Vagina (tissue), 2 donors: ENCODE measurements at regions not wholly inside any gene's neighbourhood (a gene's known extent, or its start where the extent isn't known, plus 50 kb on each side); places are given as distances from the start of the nearest gene placed in this dataset.

ENCODE experiments used
- DNase-seq, 2 donors: peaks; one replicate each; pipeline ENCODE4 v3.0.0-alpha.2; 2017; ENCODE audit errors: extremely low spot score in 2 of 2
- H3K27ac ChIP-seq: fragments of 200-600 bp; sonication (generic); one replicate; pipeline ENCODE4 v1.5.1; 2019
- H3K27me3 ChIP-seq: fragments of 200-600 bp; sonication (generic); one replicate; pipeline ENCODE4 v1.5.1; 2019
- H3K36me3 ChIP-seq, 2 donors: fragments of 200-600 bp; sonication (generic); one replicate each; pipeline ENCODE4 v1.5.1; 2017 to 2019
- H3K4me1 ChIP-seq: fragments of 200-600 bp; sonication (generic); one replicate; pipeline ENCODE4 v1.5.1; 2019
- H3K4me3 ChIP-seq, 2 donors: fragments of 200-600 bp; sonication (generic); 1 replicate in 1 of 2; 2 replicates in 1 of 2; pipeline ENCODE4 v1.5.1; 2016 to 2019
- H3K9me3 ChIP-seq: fragments of 200-600 bp; sonication (generic); one replicate; pipeline ENCODE4 v1.5.1; 2019
- POLR2A ChIP-seq, 2 donors: fragments of 450-650 bp; IDR thresholded peaks; one replicate each; pipeline ENCODE4 v1.6.1; 2017; ENCODE audit warnings: antibody characterized with exemption in 2 of 2, mild to moderate bottlenecking in 2 of 2, moderate library complexity in 2 of 2
- POLR2AphosphoS5 ChIP-seq, 2 donors: sonication (generic); formaldehyde crosslinking; IDR thresholded peaks; one replicate each; pipeline ENCODE4 v1.9.0; 2017; ENCODE audit warnings: antibody characterized with exemption in 2 of 2, mild to moderate bottlenecking in 2 of 2, low read depth in 1 of 2; ENCODE audit not compliant: insufficient read depth in 1 of 2
- intact Hi-C: fragments of 100-400 bp; cut with DNase I; formaldehyde crosslinking; loops from one replicate; pipeline ENCODE4 v1.15.1; 2023
- TF ChIP-seq, protein P1 (sequence below), 3 experiments: fragments of 450-650 bp in 2 of 3; fragments of 200-600 bp in 1 of 3; sonication (generic) in 1 of 3; IDR thresholded peaks; one replicate each; pipeline ENCODE4 v1.5.1; 2017 to 2019; ENCODE audit warnings: antibody characterized with exemption in 3 of 3, mild to moderate bottlenecking in 2 of 3, moderate library complexity in 2 of 3

DNA sequence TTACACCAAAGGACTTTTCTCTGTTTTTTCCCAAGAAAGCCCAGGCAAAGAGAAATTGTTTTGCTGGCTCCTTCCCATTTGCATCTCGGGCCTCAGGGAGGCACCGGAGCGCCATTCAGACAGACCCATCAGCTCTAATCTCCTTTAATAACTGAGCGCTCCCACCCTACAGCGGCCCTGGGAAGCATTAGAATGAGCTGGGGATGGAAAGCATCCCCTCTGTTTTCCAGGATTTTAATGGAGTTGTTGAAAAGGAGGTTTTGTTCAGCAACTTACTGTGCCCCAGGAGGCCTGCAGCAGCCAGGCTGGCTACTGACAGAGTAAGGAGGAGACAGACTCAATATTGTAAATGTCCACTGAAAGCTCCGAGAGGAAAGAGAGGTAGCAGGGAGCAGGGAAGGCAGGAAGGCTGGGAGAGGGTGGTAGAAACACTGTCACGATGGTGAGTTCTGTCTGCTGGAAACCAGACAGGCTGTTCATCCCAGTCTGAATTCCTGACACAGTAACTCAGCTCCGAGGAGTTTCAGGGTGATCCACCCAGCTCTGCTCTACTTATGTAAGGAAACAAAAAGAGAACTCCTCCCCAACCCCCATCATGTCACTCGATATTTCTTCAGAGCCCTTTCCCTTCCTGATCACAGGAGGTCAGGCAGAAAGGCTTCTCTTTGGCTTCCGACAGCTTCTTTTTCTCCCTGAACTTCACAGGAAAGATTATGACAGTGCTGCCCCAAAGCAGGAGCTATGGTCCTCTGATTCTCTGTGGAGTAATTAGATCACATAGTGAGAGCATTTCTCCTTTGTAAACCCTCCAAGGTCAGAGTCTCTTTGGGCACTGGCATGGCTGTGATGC is 62.5 kb upstream of the TMEM132D start:
- intact Hi-C loops: no loop called here
- Histone ChIP-seq H3K27me3 (no peaks in the 10 kb centered on the region), H3K4me1 (no peaks in the 10 kb centered on the region), H3K27ac (no peak overlapping the region), H3K36me3 (no peaks in the 10 kb centered on the region), H3K9me3 (no peaks in the 10 kb centered on the region), H3K4me3 (no peak overlapping the region)
- TF ChIP-seq POLR2AphosphoS5 (IDR thresholded peaks at IDR 0.05; ENCODE audit: insufficient read depth in 1 of 2, low read depth in 1 of 2): no peak
- no peak for TF ChIP-seq POLR2A (IDR thresholded peaks at IDR 0.05)
- TF ChIP-seq, protein P1, sequence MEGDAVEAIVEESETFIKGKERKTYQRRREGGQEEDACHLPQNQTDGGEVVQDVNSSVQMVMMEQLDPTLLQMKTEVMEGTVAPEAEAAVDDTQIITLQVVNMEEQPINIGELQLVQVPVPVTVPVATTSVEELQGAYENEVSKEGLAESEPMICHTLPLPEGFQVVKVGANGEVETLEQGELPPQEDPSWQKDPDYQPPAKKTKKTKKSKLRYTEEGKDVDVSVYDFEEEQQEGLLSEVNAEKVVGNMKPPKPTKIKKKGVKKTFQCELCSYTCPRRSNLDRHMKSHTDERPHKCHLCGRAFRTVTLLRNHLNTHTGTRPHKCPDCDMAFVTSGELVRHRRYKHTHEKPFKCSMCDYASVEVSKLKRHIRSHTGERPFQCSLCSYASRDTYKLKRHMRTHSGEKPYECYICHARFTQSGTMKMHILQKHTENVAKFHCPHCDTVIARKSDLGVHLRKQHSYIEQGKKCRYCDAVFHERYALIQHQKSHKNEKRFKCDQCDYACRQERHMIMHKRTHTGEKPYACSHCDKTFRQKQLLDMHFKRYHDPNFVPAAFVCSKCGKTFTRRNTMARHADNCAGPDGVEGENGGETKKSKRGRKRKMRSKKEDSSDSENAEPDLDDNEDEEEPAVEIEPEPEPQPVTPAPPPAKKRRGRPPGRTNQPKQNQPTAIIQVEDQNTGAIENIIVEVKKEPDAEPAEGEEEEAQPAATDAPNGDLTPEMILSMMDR (IDR thresholded peaks at IDR 0.05): no peak
- DNase-seq: peak in 1 of 2 donors; percentile 44

GRCh38 chr12:129971721-129972120 is 67.9 kb upstream of the TMEM132D start:
- Histone ChIP-seq H3K27me3 (no peaks in the 10 kb centered on the region), H3K27ac (no peak overlapping the region), H3K4me3 (no peak overlapping the region), H3K4me1 (no peaks in the 10 kb centered on the region), H3K36me3 (no peaks in the 10 kb centered on the region), H3K9me3 (no peaks in the 10 kb centered on the region)
- intact Hi-C loops: no loop called here
- DNase-seq: no peak
- no peak for TF ChIP-seq POLR2A (IDR thresholded peaks at IDR 0.05)
- TF ChIP-seq, protein P1 (IDR thresholded peaks at IDR 0.05): no peak
- TF ChIP-seq POLR2AphosphoS5 (IDR thresholded peaks at IDR 0.05; ENCODE audit: insufficient read depth in 1 of 2, low read depth in 1 of 2): no peak

DNA sequence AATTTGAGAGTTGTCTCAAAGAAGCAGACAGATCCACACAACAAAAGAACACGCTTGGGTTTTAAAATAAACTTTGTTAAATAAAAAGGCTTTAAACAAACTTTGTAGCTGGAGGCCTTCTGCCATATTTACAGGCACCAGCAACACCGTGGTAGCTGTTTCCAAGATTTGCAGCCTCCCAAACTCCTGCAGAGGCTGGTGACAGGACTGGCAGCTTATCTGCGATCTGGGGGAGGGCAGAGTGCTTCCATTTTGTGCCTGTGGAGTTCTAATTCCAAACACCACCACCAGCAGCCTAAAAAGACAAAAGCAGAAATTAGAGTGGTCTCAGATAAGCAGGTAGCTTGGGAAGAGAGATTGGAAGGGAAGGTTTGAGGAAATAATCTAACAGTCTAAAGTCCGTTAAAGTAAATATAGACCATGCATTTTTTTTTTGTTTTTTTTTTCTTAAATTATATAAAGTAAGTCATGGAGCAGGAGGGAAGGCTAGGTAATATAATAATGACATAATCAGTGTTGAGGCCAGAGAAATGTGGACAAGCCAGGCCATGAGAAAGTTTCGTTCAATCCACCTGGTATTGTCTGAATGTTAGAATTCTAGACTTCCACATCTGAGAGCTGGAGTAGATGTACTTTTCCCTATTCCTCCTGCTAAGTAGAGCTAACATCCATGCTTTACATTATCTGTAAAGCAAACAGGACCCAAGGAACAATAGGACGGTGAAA is 69.6 kb upstream of the TMEM132D start:
- Histone ChIP-seq H3K4me3 (no peak overlapping the region), H3K9me3 (no peaks in the 10 kb centered on the region), H3K27ac (no peak overlapping the region), H3K4me1 (no peaks in the 10 kb centered on the region), H3K27me3 (no peaks in the 10 kb centered on the region), H3K36me3 (no peaks in the 10 kb centered on the region)
- intact Hi-C loops: no loop called here
- DNase-seq: no peak
- TF ChIP-seq POLR2A (IDR thresholded peaks at IDR 0.05) (no peak), POLR2AphosphoS5 (IDR thresholded peaks at IDR 0.05; ENCODE audit: insufficient read depth in 1 of 2, low read depth in 1 of 2) (no peak)
- TF ChIP-seq, protein P1 (IDR thresholded peaks at IDR 0.05): no peak

DNA sequence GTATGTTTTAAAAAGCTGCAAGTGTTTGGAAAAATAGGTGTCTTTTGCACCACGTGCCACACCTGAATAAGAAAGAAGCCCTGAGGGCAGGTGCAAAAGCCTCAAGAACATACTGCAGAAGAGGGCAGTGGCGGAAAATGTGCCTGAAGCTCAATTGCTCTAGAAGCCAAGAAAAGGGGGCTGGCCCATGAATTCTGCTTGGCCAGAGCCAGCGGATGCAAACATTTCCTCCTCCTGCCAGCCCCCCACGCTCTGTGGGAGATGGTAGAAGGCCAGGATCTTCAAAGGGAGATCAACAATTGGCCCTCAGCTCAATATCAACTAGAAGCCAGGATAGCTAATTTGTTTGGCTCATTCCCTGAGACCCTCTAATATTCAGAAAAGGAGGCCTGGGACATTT is 80.3 kb upstream of the TMEM132D start:
- no peak for DNase-seq
- intact Hi-C loops: no loop called here
- no peaks in the 10 kb centered on the region for H3K36me3 ChIP-seq
- no peak overlapping the region for H3K27ac ChIP-seq
- H3K9me3 ChIP-seq: no peaks in the 10 kb centered on the region
- H3K4me3 ChIP-seq: no peak overlapping the region
- no peaks in the 10 kb centered on the region for H3K4me1 ChIP-seq
- H3K27me3 ChIP-seq: no peaks in the 10 kb centered on the region
- TF ChIP-seq POLR2A (IDR thresholded peaks at IDR 0.05): no peak
- TF ChIP-seq, protein P1 (IDR thresholded peaks at IDR 0.05): no peak
- TF ChIP-seq POLR2AphosphoS5 (IDR thresholded peaks at IDR 0.05; ENCODE audit: insufficient read depth in 1 of 2, low read depth in 1 of 2): no peak

DNA sequence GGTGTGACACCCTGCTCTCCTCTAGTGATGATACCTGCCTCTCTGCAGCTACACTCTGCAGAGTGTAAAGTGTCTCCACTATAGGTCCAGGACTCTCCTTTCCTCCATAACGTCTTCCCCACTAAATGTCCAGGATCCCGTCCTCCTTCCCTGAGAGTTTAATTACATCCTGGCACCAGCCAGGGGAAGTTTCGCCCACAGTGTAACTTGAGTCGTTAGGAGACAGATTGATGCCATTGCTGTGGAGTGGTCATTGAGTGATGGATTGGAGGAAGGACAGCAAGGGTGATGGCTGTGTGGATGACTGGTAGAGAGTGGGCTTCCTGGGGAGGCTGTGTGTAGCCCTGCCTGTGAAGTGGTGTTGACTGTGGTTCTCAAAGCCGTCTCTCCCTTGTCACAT is 84.0 kb upstream of the TMEM132D start:
- no peaks in the 10 kb centered on the region for H3K27me3 ChIP-seq
- DNase-seq: peak in 1 of 2 donors; percentile 32
- no peak overlapping the region for H3K4me3 ChIP-seq
- H3K4me1 ChIP-seq: no peaks in the 10 kb centered on the region
- H3K36me3 ChIP-seq: no peaks in the 10 kb centered on the region
- H3K27ac ChIP-seq: no peak overlapping the region
- TF ChIP-seq POLR2AphosphoS5 (IDR thresholded peaks at IDR 0.05; ENCODE audit: insufficient read depth in 1 of 2, low read depth in 1 of 2) (no peak), POLR2A (IDR thresholded peaks at IDR 0.05) (no peak)
- TF ChIP-seq, protein P1 (IDR thresholded peaks at IDR 0.05): no peak
- H3K9me3 ChIP-seq: no peaks in the 10 kb centered on the region
- intact Hi-C loops: no loop called here
